ENCODE measurements at regions not wholly inside any gene's neighbourhood (a gene's known extent, or its start where the extent isn't known, plus 50 kb on each side); places are given as distances from the start of the nearest gene placed in this dataset.

- ATAC-seq (replicated peaks in 1 of 4) (no peak), DNase-seq (no peak)
- no peaks in the 10 kb centered on the region for H3K36me3 ChIP-seq (ENCODE audit: control insufficient read depth in 2 of 2, extremely low read depth in 1 of 2, insufficient read depth in 1 of 2, low read length in 1 of 2)
- POLR2A ChIA-PET: no interaction called here
- no peak overlapping the region for H3K27ac ChIP-seq (ENCODE audit: low read length)
- no peaks in the 10 kb centered on the region for H3K4me1 ChIP-seq (ENCODE audit: control insufficient read depth in 1 of 2, extremely low read depth in 1 of 2, insufficient read depth in 2 of 2, low read length in 2 of 2)
- no peaks in the 10 kb centered on the region for H3K27me3 Mint-ChIP-seq
- WGBS (ENCODE audit: insufficient coverage): 80% methylated on average over 9 of the region's 19 CpGs
- no peaks in the 10 kb centered on the region for H3K9me3 Mint-ChIP-seq
- CTCF ChIA-PET: no interaction called here
- H3K4me3 ChIP-seq (ENCODE audit: control insufficient read depth in 1 of 2, extremely low read depth in 1 of 2, low read length in 1 of 2): no peak overlapping the region
- H3K4me1 Mint-ChIP-seq: no peaks in the 10 kb centered on the region
- H3K27ac Mint-ChIP-seq: no peak overlapping the region
- no peaks in the 10 kb centered on the region for H3K9me3 ChIP-seq
- H3K27me3 ChIP-seq (replicated peaks in 1 of 2; ENCODE audit: control insufficient read depth in 2 of 2, extremely low read depth in 1 of 2, insufficient read depth in 2 of 2, low read length in 1 of 2): peaks cover 0 to 15% of the 10 kb centered on the region in 2 experiments
- no peaks in the 10 kb centered on the region for H3K36me3 Mint-ChIP-seq
- H3K4me3 Mint-ChIP-seq: no peak overlapping the region
Measured at GRCh38 chr18:78584459-78585022, 395.1 kb upstream of the SALL3 start.

- 88% methylated on average over 6 of the region's 7 CpGs for WGBS (ENCODE audit: insufficient coverage)
- no peaks in the 10 kb centered on the region for H3K9me3 ChIP-seq
- H3K27ac ChIP-seq (ENCODE audit: low read length): no peak overlapping the region
- H3K9me3 Mint-ChIP-seq: no peaks in the 10 kb centered on the region
- H3K27ac Mint-ChIP-seq: no peak overlapping the region
- H3K4me3 Mint-ChIP-seq: no peak overlapping the region
- H3K27me3 ChIP-seq (replicated peaks in 1 of 2; ENCODE audit: control insufficient read depth in 2 of 2, extremely low read depth in 1 of 2, insufficient read depth in 2 of 2, low read length in 1 of 2): peaks cover 0 to 15% of the 10 kb centered on the region in 2 experiments
- ATAC-seq (replicated peaks in 1 of 4) (no peak), DNase-seq (no peak)
- ChIA-PET CTCF (no interaction called here), POLR2A (no interaction called here)
- H3K36me3 Mint-ChIP-seq: no peaks in the 10 kb centered on the region
- H3K4me1 ChIP-seq (ENCODE audit: control insufficient read depth in 1 of 2, extremely low read depth in 1 of 2, insufficient read depth in 2 of 2, low read length in 2 of 2): no peaks in the 10 kb centered on the region
- H3K4me1 Mint-ChIP-seq: no peaks in the 10 kb centered on the region
- H3K36me3 ChIP-seq (ENCODE audit: control insufficient read depth in 2 of 2, extremely low read depth in 1 of 2, insufficient read depth in 1 of 2, low read length in 1 of 2): no peaks in the 10 kb centered on the region
- no peak overlapping the region for H3K4me3 ChIP-seq (ENCODE audit: control insufficient read depth in 1 of 2, extremely low read depth in 1 of 2, low read length in 1 of 2)
- H3K27me3 Mint-ChIP-seq: no peaks in the 10 kb centered on the region
Measured at GRCh38 chr18:78586586-78586985, 393.0 kb upstream of the SALL3 start.

- Mint-ChIP-seq H3K27ac (no peak overlapping the region), H3K4me3 (no peak overlapping the region), H3K4me1 (no peaks in the 10 kb centered on the region), H3K27me3 (no peaks in the 10 kb centered on the region), H3K36me3 (no peaks in the 10 kb centered on the region), H3K9me3 (peaks cover 0 to 3% (median 2%) of the 10 kb centered on the region in 3 donors)
- no peak for DNase-seq
- ChIA-PET POLR2A (no interaction called here), CTCF (no interaction called here)
- peaks cover 0 to 15% of the 10 kb centered on the region in 2 experiments for H3K27me3 ChIP-seq (replicated peaks in 1 of 2; ENCODE audit: control insufficient read depth in 2 of 2, extremely low read depth in 1 of 2, insufficient read depth in 2 of 2, low read length in 1 of 2)
- ATAC-seq (replicated peaks in 1 of 4): no peak
- 60% methylated on average over 10 of the region's 11 CpGs for WGBS (ENCODE audit: insufficient coverage)
- no peak overlapping the region for H3K4me3 ChIP-seq (ENCODE audit: control insufficient read depth in 1 of 2, extremely low read depth in 1 of 2, low read length in 1 of 2)
- no peaks in the 10 kb centered on the region for H3K4me1 ChIP-seq (ENCODE audit: control insufficient read depth in 1 of 2, extremely low read depth in 1 of 2, insufficient read depth in 2 of 2, low read length in 2 of 2)
- H3K9me3 ChIP-seq: no peaks in the 10 kb centered on the region
- no peaks in the 10 kb centered on the region for H3K36me3 ChIP-seq (ENCODE audit: control insufficient read depth in 2 of 2, extremely low read depth in 1 of 2, insufficient read depth in 1 of 2, low read length in 1 of 2)
- H3K27ac ChIP-seq (ENCODE audit: low read length): no peak overlapping the region
Measured at GRCh38 chr18:78587096-78587495, 392.5 kb upstream of the SALL3 start.

GRCh38 chr18:78587626-78588600 lies 391.7 kb upstream of the SALL3 start:
- WGBS (ENCODE audit: insufficient coverage): 83% methylated on average over 22 of the region's 24 CpGs
- H3K4me1 Mint-ChIP-seq: no peaks in the 10 kb centered on the region

GRCh38 chr18:78589916-78590437 lies 389.6 kb upstream of the SALL3 start:
- no peaks in the 10 kb centered on the region for H3K27me3 Mint-ChIP-seq
- Histone ChIP-seq H3K36me3 (ENCODE audit: control insufficient read depth in 2 of 2, extremely low read depth in 1 of 2, insufficient read depth in 1 of 2, low read length in 1 of 2) (no peaks in the 10 kb centered on the region), H3K9me3 (no peaks in the 10 kb centered on the region), H3K27me3 (replicated peaks in 1 of 2; ENCODE audit: control insufficient read depth in 2 of 2, extremely low read depth in 1 of 2, insufficient read depth in 2 of 2, low read length in 1 of 2) (peaks cover 0 to 12% of the 10 kb centered on the region in 2 experiments), H3K4me3 (ENCODE audit: control insufficient read depth in 1 of 2, extremely low read depth in 1 of 2, low read length in 1 of 2) (no peak overlapping the region), H3K27ac (ENCODE audit: low read length) (no peak overlapping the region), H3K4me1 (ENCODE audit: control insufficient read depth in 1 of 2, extremely low read depth in 1 of 2, insufficient read depth in 2 of 2, low read length in 2 of 2) (no peaks in the 10 kb centered on the region)
- peaks cover 5 to 14% (median 12%) of the 10 kb centered on the region in 3 donors for H3K9me3 Mint-ChIP-seq
- ATAC-seq (replicated peaks in 1 of 4): no peak
- 82% methylated on average over 8 of the region's 9 CpGs for WGBS (ENCODE audit: insufficient coverage)
- H3K4me3 Mint-ChIP-seq: no peak overlapping the region
- H3K27ac Mint-ChIP-seq: no peak overlapping the region
- POLR2A ChIA-PET: no interaction called here
- no peaks in the 10 kb centered on the region for H3K4me1 Mint-ChIP-seq
- no peaks in the 10 kb centered on the region for H3K36me3 Mint-ChIP-seq
- no peak for DNase-seq
- CTCF ChIA-PET: no interaction called here

More at GRCh38 chr18:78587626-78588600, 391.7 kb upstream of the SALL3 start:
- ChIA-PET POLR2A (no interaction called here), CTCF (no interaction called here)
- no peaks in the 10 kb centered on the region for H3K9me3 ChIP-seq
- Mint-ChIP-seq H3K36me3 (no peaks in the 10 kb centered on the region), H3K4me3 (no peak overlapping the region), H3K27ac (no peak overlapping the region), H3K9me3 (peaks cover 0 to 4% (median 4%) of the 10 kb centered on the region in 3 donors), H3K27me3 (no peaks in the 10 kb centered on the region)
- no peak for DNase-seq
- H3K36me3 ChIP-seq (ENCODE audit: control insufficient read depth in 2 of 2, extremely low read depth in 1 of 2, insufficient read depth in 1 of 2, low read length in 1 of 2): no peaks in the 10 kb centered on the region
- no peak overlapping the region for H3K4me3 ChIP-seq (ENCODE audit: control insufficient read depth in 1 of 2, extremely low read depth in 1 of 2, low read length in 1 of 2)
- H3K27ac ChIP-seq (ENCODE audit: low read length): no peak overlapping the region
- no peak for ATAC-seq (replicated peaks in 1 of 4)
- H3K27me3 ChIP-seq (replicated peaks in 1 of 2; ENCODE audit: control insufficient read depth in 2 of 2, extremely low read depth in 1 of 2, insufficient read depth in 2 of 2, low read length in 1 of 2): peaks cover 0 to 15% of the 10 kb centered on the region in 2 experiments
- no peaks in the 10 kb centered on the region for H3K4me1 ChIP-seq (ENCODE audit: control insufficient read depth in 1 of 2, extremely low read depth in 1 of 2, insufficient read depth in 2 of 2, low read length in 2 of 2)

- no peaks in the 10 kb centered on the region for H3K27me3 Mint-ChIP-seq
- ChIA-PET POLR2A (no interaction called here), CTCF (no interaction called here)
- H3K4me3 Mint-ChIP-seq: no peak overlapping the region
- H3K9me3 ChIP-seq: no peaks in the 10 kb centered on the region
- H3K27ac ChIP-seq (ENCODE audit: low read length): no peak overlapping the region
- H3K4me3 ChIP-seq (ENCODE audit: control insufficient read depth in 1 of 2, extremely low read depth in 1 of 2, low read length in 1 of 2): no peak overlapping the region
- no peaks in the 10 kb centered on the region for H3K36me3 ChIP-seq (ENCODE audit: control insufficient read depth in 2 of 2, extremely low read depth in 1 of 2, insufficient read depth in 1 of 2, low read length in 1 of 2)
- H3K4me1 ChIP-seq (ENCODE audit: control insufficient read depth in 1 of 2, extremely low read depth in 1 of 2, insufficient read depth in 2 of 2, low read length in 2 of 2): no peaks in the 10 kb centered on the region
- no peak for DNase-seq
- H3K27ac Mint-ChIP-seq: no peak overlapping the region
- H3K4me1 Mint-ChIP-seq: no peaks in the 10 kb centered on the region
- H3K36me3 Mint-ChIP-seq: no peaks in the 10 kb centered on the region
- 77% methylated on average over 3 of the region's 4 CpGs for WGBS (ENCODE audit: insufficient coverage)
- H3K27me3 ChIP-seq (replicated peaks in 1 of 2; ENCODE audit: control insufficient read depth in 2 of 2, extremely low read depth in 1 of 2, insufficient read depth in 2 of 2, low read length in 1 of 2): peaks cover 0 to 2% of the 10 kb centered on the region in 2 experiments
- H3K9me3 Mint-ChIP-seq: peaks cover 12 to 15% (median 14%) of the 10 kb centered on the region in 3 donors
- ATAC-seq (replicated peaks in 1 of 4): no peak
Measured at GRCh38 chr18:78595453-78595852, 384.2 kb upstream of the SALL3 start.
